ENCODE measurements at regions not wholly inside any gene's neighbourhood (a gene's known extent, or its start where the extent isn't known, plus 50 kb on each side); places are given as distances from the start of the nearest gene placed in this dataset.

DNA sequence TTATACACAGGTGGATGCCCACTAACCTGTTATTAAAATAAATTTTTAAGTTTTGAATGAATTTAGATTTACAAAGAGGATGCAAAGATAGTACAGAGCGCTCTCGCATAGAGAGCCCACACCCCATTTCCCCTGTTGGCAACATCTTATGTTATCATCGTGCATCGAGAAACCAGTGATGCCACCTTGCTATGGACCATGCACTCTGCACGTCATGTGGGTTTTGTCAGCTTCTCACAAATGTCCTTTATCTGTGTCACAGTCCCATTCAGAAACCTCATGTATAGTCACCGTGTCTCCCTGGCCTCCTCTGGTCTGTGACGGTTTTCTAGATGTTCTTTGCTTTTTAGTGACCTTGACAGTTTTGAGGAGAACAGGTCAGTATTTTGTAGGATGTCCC is 60.0 kb downstream of the ING1 start:
- peaks cover 16% of the 10 kb centered on the region for H3K4me1 Mint-ChIP-seq (ENCODE audit: low read depth)
- no peaks in the 10 kb centered on the region for H3K27me3 Mint-ChIP-seq (ENCODE audit: low read depth)
- H3K9me3 Mint-ChIP-seq (ENCODE audit: low read depth): peaks cover 3% of the 10 kb centered on the region
- no peaks in the 10 kb centered on the region for H3K36me3 Mint-ChIP-seq (ENCODE audit: low read depth)
- DNase-seq (ENCODE audit: low spot score): no peak
- H3K27ac Mint-ChIP-seq (ENCODE audit: unreplicated experiment): no peak overlapping the region
- H3K4me3 Mint-ChIP-seq (ENCODE audit: unreplicated experiment): no peak overlapping the region
- TF ChIP-seq, protein P1, sequence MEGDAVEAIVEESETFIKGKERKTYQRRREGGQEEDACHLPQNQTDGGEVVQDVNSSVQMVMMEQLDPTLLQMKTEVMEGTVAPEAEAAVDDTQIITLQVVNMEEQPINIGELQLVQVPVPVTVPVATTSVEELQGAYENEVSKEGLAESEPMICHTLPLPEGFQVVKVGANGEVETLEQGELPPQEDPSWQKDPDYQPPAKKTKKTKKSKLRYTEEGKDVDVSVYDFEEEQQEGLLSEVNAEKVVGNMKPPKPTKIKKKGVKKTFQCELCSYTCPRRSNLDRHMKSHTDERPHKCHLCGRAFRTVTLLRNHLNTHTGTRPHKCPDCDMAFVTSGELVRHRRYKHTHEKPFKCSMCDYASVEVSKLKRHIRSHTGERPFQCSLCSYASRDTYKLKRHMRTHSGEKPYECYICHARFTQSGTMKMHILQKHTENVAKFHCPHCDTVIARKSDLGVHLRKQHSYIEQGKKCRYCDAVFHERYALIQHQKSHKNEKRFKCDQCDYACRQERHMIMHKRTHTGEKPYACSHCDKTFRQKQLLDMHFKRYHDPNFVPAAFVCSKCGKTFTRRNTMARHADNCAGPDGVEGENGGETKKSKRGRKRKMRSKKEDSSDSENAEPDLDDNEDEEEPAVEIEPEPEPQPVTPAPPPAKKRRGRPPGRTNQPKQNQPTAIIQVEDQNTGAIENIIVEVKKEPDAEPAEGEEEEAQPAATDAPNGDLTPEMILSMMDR (IDR thresholded peaks at IDR 0.05): no peak

- Mint-ChIP-seq H3K4me3 (ENCODE audit: unreplicated experiment) (no peak overlapping the region), H3K9me3 (ENCODE audit: low read depth) (no peaks in the 10 kb centered on the region), H3K36me3 (ENCODE audit: low read depth) (no peaks in the 10 kb centered on the region), H3K4me1 (ENCODE audit: low read depth) (peaks cover 19% of the 10 kb centered on the region), H3K27me3 (ENCODE audit: low read depth) (no peaks in the 10 kb centered on the region), H3K27ac (ENCODE audit: unreplicated experiment) (no peak overlapping the region)
- no peak for DNase-seq (ENCODE audit: low spot score)
- TF ChIP-seq, protein P1 (IDR thresholded peaks at IDR 0.05): no peak
Measured at GRCh38 chr13:110774051-110774450, 60.6 kb downstream of the ING1 start.

DNA sequence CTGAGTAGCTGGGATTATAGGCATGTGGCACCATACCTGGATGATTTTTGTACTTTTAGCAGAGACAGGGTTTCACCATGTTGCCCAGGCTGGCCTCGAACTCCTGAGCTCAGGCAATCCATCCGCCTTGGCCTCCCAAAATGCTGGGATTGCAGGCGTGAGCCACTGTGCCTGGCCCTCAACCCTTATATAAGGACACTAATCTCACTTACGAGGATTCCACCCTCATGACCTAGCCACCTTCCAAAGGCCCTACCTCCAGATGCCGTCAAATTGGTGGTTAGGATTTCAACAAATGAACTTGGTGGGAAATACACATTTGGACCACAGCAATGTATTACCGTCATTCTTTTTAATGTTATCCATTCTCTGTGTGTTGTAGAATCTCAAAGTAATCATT is 61.0 kb downstream of the ING1 start:
- Mint-ChIP-seq H3K4me1 (ENCODE audit: low read depth) (peaks cover 24% of the 10 kb centered on the region), H3K9me3 (ENCODE audit: low read depth) (no peaks in the 10 kb centered on the region), H3K27ac (ENCODE audit: unreplicated experiment) (no peak overlapping the region), H3K4me3 (ENCODE audit: unreplicated experiment) (no peak overlapping the region), H3K27me3 (ENCODE audit: low read depth) (no peaks in the 10 kb centered on the region), H3K36me3 (ENCODE audit: low read depth) (no peaks in the 10 kb centered on the region)
- no peak for DNase-seq (ENCODE audit: low spot score)
- TF ChIP-seq, protein P1 (IDR thresholded peaks at IDR 0.05): no peak

GRCh38 chr13:110775576-110775975 is 62.1 kb downstream of the ING1 start:
- Mint-ChIP-seq H3K9me3 (ENCODE audit: low read depth) (no peaks in the 10 kb centered on the region), H3K27ac (ENCODE audit: unreplicated experiment) (no peak overlapping the region), H3K4me3 (ENCODE audit: unreplicated experiment) (no peak overlapping the region), H3K4me1 (ENCODE audit: low read depth) (peaks cover 35% of the 10 kb centered on the region), H3K36me3 (ENCODE audit: low read depth) (no peaks in the 10 kb centered on the region), H3K27me3 (ENCODE audit: low read depth) (no peaks in the 10 kb centered on the region)
- DNase-seq (ENCODE audit: low spot score): no peak
- TF ChIP-seq, protein P1 (IDR thresholded peaks at IDR 0.05): no peak

DNA sequence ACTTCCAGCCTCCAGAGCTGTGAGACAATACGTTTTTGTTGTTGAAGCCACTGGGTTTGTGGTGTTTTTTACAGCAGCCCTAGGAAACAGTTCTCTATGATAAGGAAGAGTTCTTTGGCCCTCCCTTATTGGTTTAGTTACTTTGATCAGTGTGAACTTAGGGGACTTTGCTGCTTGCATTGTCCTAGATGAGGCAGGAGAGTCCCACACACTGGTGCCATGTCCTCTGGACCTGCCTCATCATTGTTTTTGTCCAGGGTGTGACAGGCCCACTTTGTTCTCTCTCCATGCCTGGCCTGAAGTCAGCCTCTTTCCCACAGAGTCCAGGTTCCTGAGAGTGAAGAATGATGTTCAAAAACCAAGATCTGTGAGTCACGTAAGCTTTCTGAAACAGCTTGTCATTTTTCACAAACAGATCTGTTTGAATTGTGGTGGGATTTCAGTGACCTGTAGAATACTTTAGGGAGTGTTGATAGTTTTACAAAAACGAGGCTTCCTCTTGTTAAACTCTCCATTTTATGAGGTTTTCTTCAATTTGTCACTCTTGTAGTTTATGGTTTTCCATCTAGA is 63.8 kb downstream of the ING1 start:
- no peak overlapping the region for H3K4me3 Mint-ChIP-seq (ENCODE audit: unreplicated experiment)
- TF ChIP-seq, protein P1 (IDR thresholded peaks at IDR 0.05): no peak
- no peaks in the 10 kb centered on the region for H3K27me3 Mint-ChIP-seq (ENCODE audit: low read depth)
- H3K4me1 Mint-ChIP-seq (ENCODE audit: low read depth): peaks cover 35% of the 10 kb centered on the region
- no peak for DNase-seq (ENCODE audit: low spot score)
- H3K36me3 Mint-ChIP-seq (ENCODE audit: low read depth): no peaks in the 10 kb centered on the region
- peaks cover under 1% of the 10 kb centered on the region for H3K9me3 Mint-ChIP-seq (ENCODE audit: low read depth)
- peak overlapping the region; percentile 18 for H3K27ac Mint-ChIP-seq (ENCODE audit: unreplicated experiment)

Data from chondrocyte (in vitro differentiated cells).